ENCODE measurements at regions not wholly inside any gene's neighbourhood (a gene's known extent, or its start where the extent isn't known, plus 50 kb on each side); places are given as distances from the start of the nearest gene placed in this dataset.

GRCh38 chr4:63728480-63729177 is 680.6 kb downstream of the TECRL start:
- TF ChIP-seq CTCF (IDR thresholded peaks at IDR 0.05), result no peak
- intact Hi-C loops (cut with DNase I, micrococcal nuclease), result no loop called here

GRCh38 chr4:63717384-63717783 is 691.9 kb downstream of the TECRL start:
- no peaks in the 10 kb centered on the region for H3K4me1 ChIP-seq (ENCODE audit: low read depth)
- DNase-seq, result no peak
- intact Hi-C loops (cut with DNase I, micrococcal nuclease), result no loop called here
- no peak overlapping the region for H3K4me3 ChIP-seq
- H3K9me3 ChIP-seq, result no peaks in the 10 kb centered on the region
- TF ChIP-seq CTCF (IDR thresholded peaks at IDR 0.05), result no peak
- no peak for ATAC-seq
- H3K36me3 ChIP-seq (ENCODE audit: low read depth), result no peaks in the 10 kb centered on the region

More at GRCh38 chr4:63728480-63729177, 680.6 kb downstream of the TECRL start:
- no peaks in the 10 kb centered on the region for H3K36me3 ChIP-seq (ENCODE audit: low read depth)
- DNase-seq, result no peak
- no peak overlapping the region for H3K4me3 ChIP-seq
- peaks cover 2% of the 10 kb centered on the region for H3K9me3 ChIP-seq
- no peak for ATAC-seq
- no peaks in the 10 kb centered on the region for H3K4me1 ChIP-seq (ENCODE audit: low read depth)

- DNase-seq (no peak), ATAC-seq (no peak)
- H3K4me3 ChIP-seq, result no peak overlapping the region
- TF ChIP-seq CTCF (IDR thresholded peaks at IDR 0.05), result no peak
- peaks cover 3% of the 10 kb centered on the region for H3K9me3 ChIP-seq
- no peaks in the 10 kb centered on the region for H3K36me3 ChIP-seq (ENCODE audit: low read depth)
- H3K4me1 ChIP-seq (ENCODE audit: low read depth), result no peaks in the 10 kb centered on the region
- intact Hi-C loops (cut with DNase I, micrococcal nuclease), result no loop called here
Measured at GRCh38 chr4:63708661-63709060, 700.6 kb downstream of the TECRL start.

DNA sequence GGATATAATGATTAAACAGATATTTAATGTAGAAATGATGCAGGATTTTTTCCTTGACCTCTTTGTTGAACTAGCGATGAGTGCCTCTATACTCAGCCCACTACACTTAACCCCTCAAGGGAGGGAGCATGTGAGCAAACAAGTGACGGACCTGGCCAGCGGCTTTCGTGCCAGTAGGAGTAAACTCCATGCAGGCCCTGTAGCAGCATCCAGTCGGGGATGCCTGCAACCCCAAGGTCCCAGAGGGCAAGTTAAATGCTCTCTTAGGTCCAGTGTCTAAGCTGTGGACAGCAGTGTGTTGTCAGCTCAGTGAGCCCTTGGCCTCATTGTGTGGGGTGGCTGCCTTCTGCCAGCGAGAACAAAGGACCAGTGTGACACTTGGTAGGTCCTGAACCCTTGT is 708.7 kb downstream of the TECRL start:
- intact Hi-C loops (cut with DNase I, micrococcal nuclease), result loop anchor here in 1 of 2 donors (5.0 kb wide), 1 partner anchor 152 kb away; no protein-coding TSS in a partner anchor
- ATAC-seq (no peak), DNase-seq (peak in 1 of 3 donors; percentile 19)
- H3K9me3 ChIP-seq, result peaks cover 2% of the 10 kb centered on the region
- H3K4me3 ChIP-seq, result no peak overlapping the region
- TF ChIP-seq CTCF (IDR thresholded peaks at IDR 0.05), result no peak
- H3K36me3 ChIP-seq (ENCODE audit: low read depth), result no peaks in the 10 kb centered on the region
- no peaks in the 10 kb centered on the region for H3K4me1 ChIP-seq (ENCODE audit: low read depth)

DNA sequence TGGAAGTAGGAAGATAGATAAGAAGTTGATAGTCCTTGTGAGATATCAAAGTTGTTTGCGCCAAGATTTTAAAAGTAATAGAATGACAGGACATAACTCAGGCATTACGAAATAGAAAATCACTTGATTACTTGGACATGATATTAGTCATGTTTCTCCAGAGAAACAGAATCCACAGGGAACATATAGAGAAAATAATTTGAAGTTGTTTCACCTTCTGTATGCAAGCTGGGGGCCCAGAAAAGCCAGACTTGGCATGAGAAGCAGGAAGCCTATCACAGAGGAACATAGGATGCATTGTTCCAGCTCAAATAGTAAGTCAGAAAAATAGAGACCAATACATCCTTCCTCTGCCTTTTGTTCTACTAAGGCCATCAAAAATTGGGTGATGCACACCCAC is 715.9 kb downstream of the TECRL start:
- TF ChIP-seq CTCF (IDR thresholded peaks at IDR 0.05), result no peak
- intact Hi-C loops (cut with DNase I, micrococcal nuclease), result no loop called here
- ATAC-seq (no peak), DNase-seq (no peak)
- H3K9me3 ChIP-seq, result peaks cover 14% of the 10 kb centered on the region
- no peaks in the 10 kb centered on the region for H3K4me1 ChIP-seq (ENCODE audit: low read depth)
- no peak overlapping the region for H3K4me3 ChIP-seq
- no peaks in the 10 kb centered on the region for H3K36me3 ChIP-seq (ENCODE audit: low read depth)
